GM19395 (cell line): ENCODE measurements at regions not wholly inside any gene's neighbourhood (a gene's known extent, or its start where the extent isn't known, plus 50 kb on each side); places are given as distances from the start of the nearest gene placed in this dataset.
"Not testable (repeated sequence)": the region's sequence is repeated elsewhere in the genome, so short reads cannot be mapped to it uniquely, and the experiment has no call there.

Experiments used
- ATAC-seq: cut with Tn5 transposase; IDR thresholded peaks from one replicate; pipeline ENCODE4 v1.9.1; 2021; ENCODE audit warnings: mild to moderate bottlenecking, moderate library complexity; ENCODE audit not compliant: unreplicated experiment

DNA sequence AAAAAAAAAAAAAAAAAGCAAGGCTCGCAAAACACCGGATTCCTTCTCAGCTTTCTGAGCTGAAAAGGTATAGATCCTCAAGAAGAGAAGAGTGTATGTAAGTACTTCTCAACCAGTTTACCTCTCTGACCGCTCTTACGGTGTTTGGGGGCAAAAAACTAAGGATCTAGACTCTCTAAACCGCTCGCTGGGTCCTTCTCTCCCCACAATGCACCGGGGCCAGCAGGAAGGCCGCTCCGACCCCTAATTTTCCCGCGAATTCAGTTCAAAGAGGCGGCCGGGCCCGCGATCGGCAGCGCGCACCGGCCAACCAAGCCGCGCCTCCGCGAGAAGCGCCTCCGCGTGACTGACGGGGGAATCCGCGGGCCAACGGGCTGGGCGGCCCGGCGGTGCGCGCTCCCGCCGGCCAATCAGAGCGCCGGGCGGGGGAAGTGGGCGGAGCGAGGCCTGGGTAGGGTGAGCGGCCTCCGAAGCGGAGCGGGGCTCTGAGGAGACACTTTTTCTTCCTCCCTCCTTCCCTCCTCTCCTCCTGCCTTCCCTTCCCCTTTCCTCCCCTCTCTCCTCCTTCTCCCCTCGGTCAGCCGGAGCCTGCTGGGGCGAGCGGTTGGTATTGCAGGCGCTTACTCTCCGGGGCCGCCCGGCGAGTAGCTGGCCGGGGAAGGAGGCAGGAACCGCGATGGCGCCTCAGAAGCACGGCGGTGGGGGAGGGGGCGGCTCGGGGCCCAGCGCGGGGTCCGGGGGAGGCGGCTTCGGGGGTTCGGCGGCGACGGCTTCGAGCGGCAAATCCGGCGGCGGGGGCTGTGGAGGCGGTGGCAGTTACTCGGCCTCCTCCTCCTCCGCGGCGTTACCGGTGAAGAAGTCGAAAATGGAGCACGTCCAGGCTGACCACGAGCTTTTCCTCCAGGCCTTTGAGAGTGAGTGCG lies 93.0 kb downstream of the CRLF3 start:
- ATAC-seq, result peak; percentile 77

DNA sequence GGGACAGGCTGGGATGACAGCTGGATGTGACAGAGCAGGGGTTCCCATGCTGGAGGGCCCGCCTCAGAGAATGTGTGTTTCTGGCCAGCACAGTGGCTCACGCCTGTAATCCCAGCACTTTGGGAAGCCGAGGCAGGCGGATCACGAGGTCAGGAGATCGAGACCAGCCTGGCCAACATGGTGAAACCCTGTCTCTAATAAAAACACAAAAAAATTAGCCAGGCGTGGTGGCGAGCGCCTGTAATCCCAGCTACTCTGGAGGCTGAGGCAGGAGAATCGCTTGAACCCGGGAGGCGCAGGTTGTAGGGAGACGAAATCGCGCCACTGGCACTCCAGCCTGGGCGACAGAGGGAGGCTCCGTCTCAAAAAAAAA lies 93.7 kb downstream of the CRLF3 start:
- ATAC-seq, result peak; percentile 5

DNA sequence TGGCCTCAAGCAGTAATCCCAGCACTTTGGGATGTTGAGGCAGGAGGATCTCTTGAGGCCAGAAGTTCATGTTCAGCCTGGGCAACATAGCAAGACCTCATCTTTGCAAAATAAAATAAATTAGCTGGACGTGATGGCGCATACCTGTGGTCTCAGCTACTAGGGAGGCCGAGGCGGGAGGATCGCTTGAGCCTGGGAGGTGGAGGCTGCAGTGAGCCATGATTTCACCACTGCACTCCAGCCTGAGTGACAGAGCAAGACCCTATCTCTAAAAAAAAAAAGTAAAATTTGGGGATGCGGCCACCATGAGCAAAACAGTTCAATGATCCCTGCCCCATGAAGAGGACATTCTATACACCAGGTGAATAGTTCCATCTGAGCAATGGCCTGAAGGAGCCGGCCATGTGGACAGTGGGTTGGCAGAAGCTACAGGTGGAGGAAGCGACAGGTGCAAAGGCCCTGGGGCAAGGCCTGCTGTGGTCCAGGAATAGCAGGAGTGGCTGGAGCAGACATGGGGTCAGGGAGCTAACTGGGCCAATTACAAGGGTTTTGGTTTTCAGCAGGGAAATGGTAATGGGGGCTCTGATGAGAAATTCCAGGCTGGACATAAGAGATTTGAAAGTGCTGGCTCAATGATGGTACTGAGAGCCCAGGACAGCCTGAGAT lies 94.2 kb downstream of the CRLF3 start:
- not testable (repeated sequence) for ATAC-seq

DNA sequence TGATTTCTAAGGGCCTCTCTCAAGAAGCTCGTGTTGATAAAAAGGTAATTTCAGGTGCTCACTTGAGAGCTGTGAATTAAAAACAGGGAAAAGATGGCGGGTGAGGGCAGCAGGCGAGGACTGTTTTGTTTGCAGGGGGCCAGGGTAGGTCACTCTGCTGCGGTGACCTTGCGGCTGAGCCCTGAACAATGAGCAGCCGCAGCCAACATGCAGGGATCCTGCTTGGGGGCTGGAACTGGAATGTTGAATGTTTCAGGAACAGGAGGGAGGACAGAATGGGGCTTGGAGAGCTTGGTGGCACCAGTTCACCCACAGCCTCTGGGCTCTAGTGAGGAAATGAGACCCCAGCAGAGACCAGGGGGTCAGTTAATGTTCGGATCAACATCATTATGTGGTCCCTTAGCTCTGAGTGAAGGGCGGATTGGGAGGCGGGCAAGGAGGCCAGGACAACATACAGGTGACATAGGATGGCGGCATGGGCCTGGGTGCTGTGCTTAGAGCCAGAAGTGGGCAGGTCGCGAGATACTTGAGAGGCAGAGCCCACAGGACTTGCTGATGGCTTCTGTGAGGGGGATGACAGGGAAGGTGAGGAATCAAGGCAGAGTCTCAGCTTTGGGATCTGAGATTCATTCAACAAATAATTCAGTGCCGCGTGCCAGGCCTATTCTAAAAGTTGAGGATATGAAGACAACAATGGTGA lies 94.9 kb downstream of the CRLF3 start:
- ATAC-seq, result not testable (repeated sequence)

DNA sequence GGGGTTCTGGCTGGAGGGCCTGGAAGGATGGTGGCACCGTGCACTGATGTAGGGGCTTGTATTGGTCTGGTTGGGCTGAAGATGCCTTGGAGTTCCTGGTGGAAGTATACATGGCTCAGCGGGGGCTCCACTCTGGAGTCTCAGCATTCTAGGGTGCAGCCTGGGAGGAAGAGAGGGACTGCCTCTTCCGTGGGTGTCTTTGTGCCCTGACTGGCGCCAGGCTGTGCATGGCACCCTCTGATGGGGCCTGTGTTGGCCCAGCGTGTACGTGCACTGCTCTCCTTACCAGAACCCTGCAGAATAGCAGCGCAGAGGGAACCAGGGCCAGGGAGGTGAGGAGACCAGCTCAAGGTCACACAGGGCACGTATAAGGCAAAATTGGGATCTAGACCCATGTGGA lies 97.0 kb downstream of the CRLF3 start:
- not testable (repeated sequence) for ATAC-seq

DNA sequence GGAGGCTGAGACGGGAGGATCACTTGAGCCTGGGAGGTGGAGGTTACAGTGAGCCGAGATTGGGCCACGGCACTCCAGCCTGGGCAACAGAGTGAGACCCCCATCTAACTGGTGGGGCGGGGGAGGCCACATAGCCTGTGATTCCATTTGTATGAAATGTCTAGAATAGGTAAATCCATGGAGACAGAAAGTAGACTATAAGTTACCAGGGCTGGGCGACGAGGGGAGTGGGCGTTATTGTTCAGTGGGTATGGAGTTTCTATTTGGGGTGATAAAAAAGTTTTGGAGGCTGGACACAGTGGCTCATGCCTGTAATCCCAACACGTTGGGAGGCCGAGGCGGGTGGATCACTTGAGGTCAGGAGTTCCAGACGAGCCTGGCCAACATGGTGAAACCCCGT lies 97.8 kb downstream of the CRLF3 start:
- ATAC-seq, result not testable (repeated sequence)

DNA sequence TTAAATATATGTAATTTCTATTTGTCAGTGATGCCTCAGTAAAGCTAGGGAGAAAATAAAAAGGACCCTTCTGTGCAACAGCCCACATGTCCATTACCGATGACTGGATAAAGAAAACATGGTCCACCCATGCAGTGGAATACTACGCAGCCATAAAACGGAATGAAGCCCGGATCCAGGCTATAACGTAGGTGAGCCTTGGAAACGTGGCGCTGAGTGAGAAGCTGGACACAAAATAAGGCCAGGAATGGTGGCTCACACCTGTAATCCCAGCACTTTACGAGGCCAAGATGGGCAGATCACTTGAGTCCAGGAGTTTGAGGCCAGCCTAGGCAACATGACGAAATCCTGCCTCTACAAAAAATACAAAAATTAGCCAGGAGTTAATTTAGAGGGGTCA lies 98.2 kb downstream of the CRLF3 start:
- not testable (repeated sequence) for ATAC-seq

DNA sequence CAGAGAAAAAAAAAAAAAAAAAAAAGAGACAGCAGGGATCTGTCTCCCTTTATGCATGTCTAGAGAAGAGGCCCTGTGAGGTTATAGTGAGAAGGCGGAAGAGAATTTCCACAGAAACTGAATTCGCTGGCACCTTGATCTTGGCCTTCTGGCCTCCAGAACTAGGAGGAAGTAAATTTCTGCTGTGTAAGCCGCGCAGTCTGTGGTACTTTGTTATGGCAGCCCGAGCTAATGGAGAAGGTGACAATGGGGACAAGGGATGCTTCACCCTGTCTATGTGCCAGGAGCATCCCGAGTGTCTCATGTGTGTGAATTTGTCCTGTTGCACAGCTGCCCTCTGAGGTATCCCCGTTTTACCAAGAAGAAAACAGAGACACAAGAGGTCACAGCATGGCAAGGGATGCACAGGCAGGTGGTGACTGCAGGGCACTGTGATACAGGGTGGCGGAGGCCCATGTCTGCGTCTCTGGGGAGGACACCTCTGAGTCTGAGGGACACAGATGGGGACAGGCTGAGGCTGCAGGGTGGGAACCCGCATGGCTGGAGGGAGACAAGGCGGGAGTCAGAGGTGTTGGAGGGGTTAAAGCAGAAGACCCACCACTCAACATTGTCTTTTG lies 100.3 kb downstream of the CRLF3 start:
- not testable (repeated sequence) for ATAC-seq

DNA sequence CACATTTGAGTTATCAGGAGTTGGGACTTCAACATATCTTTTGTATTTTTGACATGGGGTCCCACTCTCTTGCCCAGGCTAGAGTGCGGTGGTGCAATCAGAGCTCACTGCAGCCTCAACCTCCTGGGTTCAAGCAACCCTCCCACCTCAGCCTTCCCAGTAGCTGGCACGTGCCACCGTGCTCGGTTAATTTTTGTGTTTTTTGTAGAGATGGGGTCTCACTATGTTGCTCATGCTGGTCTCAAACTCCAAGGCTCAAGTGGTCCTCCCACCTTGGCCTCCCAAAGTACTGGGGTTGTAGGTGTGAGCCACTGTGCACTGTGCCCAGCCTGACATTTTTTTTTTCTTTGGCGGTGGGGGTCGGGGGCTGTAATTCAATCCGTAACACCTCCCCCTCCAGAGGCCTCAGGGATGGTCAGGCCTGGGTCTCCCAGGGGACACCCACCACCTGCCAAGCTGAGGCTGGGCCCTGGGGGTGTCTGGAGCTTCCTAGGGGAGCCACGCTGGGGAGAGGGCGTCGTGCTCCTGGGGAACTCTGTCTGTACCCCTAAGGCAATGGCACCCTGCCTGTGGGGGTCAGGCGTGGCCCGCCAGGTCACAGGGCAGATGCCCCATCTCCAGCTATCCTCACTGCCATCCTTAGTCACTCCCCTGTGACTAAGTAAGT lies 102.2 kb downstream of the CRLF3 start:
- not testable (repeated sequence) for ATAC-seq

DNA sequence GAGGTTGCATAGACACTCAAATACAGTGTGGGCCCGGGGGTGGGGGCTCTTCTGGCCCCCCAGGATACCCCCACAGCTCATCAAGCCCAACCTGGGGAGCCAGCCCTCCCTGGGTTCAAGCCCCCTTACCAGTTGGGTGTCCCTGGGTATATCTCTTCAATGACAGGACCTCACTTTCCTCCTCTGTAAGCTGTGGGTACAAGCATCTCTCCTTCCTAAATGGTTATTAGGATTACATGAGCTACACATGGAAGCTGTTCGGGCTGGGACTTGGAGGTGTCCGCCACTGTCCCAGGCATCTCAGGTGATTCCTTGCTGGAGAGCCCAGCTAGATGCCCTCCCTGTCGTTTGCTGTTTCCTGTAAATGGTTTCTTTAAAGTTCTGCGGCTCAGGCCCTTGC lies 103.5 kb downstream of the CRLF3 start:
- ATAC-seq, result not testable (repeated sequence)

DNA sequence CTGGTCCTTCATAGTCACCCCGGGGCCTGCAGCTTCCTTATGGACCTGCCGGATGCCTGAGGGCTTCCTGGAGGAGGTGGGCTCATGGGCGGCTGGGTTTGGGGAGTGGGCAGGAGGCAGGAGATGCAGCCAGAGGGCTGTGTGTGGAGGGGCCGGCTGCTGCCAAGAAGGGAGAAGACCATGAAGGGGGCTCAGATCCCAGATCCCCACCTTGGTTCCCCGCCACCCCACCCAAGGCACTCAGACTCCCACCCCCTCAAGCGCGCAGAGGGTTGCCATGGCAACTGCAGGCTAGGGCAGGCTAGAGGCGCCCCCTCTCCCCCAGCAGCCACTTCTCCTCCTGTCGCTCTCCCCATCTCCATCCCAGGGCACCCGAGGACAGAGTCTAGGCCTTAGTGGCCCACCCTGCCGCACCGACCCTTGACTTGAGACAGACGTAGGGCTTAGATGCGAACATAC lies 104.5 kb downstream of the CRLF3 start:
- ATAC-seq, result no peak

DNA sequence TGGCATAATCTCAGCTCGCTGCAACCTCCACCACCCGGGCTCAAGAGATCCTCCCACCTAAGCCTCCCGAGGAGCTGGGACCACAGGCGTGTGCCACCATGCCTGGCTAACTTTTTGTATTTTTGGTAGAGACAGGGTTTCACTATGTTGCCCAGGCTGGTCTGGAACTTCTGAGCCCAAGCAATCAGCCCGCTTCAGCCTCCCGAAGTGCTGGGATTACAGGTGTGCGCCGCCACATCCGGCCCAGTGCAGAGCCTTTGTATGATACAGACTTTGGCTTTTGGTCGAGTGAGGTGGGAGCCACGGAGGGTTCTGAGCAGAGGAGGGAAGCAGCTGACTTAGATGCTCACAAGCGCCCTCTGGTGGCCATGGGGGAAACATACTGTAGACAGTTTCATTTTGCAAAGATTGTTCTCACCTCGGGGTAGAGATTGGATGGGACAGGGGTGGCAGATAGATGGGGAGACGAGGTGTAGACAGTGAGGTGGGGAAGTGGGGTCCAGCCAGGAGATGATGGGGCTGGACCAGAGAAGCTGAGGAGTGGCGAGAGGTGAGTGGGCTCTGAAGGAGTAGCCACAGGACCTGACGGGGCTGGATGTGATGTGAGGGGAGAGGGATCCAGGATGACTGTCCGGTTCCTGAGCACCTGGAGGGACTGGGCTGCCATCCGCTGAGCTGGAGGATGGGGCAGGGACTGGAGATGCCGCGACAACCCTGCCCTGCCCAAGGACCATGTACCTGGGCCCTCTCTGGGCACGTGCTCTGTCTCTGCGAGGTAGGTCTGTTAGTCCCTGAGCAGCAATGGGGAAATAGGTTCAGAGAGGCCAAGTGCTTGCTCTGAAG lies 105.1 kb downstream of the CRLF3 start:
- not testable (repeated sequence) for ATAC-seq

DNA sequence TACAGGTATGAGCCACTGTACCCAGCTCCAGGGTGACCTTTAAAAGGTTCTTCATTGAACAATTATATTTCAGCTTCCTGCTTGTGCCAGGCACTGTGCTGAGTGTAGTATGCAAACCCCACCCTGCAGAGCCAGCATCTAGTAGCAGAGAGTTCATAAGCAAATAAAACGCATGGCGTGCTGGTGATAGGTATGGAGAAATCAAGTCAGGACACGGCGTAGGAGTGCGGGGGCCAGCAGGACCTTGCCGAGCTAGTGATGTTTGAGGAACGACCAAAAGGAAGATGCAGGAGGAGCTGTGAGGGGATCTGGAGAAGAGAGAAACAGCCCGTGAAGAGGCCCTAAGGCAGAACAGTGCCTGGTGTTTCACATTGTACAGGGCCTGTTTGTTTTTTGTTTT lies 105.8 kb downstream of the CRLF3 start:
- not testable (repeated sequence) for ATAC-seq

DNA sequence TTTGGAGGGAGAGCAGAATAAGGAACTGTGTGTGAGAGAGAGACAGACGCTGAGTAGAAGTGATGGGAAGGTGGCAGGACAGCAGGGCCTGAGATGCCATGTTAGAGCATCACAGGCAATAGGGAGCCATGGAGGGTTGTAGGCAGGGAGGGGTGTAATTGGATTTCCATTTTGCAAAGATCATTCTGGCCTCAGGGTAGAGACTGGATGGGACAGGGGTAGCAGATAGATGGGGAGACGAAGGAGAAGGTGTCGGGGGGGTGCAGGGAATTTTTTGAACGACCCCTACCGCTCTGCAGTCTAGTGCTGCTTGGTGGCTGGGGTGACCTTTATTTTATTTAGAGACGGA lies 106.4 kb downstream of the CRLF3 start:
- ATAC-seq, result not testable (repeated sequence)

DNA sequence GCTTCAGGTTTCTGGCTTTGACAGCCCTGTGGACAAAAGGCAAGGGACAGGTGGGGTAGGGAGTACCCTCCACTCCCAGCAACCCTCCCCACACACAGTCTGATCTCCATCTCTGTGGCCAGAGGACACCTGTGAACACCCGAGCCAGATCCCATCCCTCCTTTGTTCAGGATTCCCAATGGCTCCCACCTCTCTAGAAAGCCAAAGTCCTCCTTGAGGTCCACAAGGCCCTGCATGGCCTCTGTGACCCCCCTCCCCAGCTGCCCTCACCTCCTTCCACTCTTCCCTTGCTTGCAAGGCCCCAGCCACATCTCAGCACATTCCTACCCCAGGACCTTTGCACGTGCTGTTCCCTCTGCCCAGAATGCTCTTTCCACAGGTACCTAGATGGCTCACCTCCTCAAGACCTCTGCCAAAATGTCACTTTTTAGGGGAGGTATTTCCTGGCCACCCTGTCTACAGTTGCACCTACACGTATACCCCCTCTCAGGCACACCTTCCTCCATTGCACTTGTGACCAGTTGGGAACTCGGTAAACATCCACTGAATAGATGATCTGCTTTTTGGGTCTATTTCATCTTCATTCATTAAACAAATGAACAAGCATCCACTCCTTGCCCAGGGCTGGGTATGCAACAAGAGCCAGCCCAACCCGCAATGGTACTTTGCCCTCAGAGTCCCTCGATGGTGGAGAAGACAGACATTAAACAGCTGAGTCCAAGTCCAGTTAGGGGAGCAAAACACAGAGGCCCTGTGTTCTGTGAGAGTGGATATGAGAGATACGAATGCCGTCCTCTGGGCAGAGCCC lies 107.0 kb downstream of the CRLF3 start:
- no peak for ATAC-seq

DNA sequence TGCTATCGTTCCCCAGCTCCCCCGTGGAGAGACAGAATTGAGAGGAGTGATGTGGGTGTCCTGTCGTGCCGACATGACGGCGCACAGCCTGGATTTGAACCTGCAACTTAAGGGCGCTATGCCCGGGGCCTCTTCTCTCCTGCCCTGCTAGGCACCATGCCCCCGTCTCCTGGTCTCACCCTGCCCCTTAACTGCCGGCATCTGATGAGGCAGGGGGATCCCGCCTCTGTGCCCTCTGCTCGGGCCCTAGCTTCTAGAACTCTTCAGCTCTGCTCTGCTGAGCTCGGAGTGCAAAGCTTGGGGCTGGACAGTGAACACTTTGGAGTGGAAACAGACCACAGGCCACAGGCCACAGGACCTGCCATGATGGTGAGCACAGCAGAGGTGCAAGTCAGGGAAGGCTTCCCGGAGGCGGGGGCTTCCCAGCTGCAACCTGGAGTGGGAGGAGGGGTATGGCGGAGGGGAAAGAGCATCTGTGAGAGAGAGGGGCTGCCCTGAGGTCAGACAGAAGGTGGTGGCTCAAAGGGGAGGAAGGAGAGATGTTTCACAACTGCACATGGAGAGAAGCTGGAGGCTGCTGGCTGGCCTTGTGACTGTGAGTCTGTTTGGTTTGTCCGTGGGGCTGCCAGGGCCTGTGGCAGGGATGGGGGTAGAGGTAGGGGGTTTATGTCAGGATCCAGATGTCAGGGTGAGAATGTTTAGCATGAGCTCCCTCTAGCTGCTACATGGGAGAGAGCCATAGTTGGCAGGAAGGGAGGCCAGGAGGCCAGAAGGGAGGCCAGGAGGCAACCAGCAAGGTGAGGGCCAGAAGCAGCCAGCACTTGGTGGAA lies 107.8 kb downstream of the CRLF3 start:
- ATAC-seq, result no peak

DNA sequence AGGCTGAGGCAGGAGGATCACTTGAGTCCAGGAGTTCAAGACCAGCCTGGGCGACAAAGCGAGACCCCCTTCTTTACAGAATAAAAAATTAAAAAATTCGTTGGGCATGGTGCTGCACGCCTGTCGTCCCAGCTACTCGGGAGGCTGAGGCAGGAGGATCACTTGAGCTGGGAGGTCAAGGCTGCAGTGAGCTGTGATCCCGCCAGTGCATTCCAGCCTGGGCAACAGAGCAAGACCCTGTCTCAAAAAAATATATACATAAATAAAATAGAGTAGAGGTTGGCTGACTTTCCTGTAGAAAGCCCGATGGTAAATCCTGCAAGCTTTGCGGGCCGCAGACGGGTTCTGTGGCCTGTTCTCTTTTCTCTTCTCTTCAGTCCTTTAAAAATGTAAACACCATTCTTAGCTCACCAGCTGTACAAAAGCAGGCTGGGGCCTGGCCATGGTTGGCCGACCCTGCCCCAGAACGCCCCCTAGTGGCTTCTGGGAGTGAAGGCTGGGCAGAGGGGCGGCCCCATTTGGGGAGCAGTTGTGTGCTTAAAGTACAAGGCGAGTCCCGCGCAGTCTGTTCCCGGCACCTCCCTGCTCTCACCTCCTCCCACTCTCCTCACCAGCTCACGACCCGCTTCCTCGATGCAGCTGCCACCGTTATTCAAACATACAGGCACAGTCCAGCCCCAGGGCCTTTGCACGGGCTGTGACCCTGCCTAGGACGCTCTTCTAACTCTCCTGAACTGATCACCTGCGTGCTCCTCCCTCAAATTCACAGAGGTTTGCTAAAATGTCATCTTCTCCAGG lies 109.5 kb downstream of the CRLF3 start:
- ATAC-seq, result not testable (repeated sequence)
